ENCODE measurements at regions not wholly inside any gene's neighbourhood (a gene's known extent, or its start where the extent isn't known, plus 50 kb on each side); places are given as distances from the start of the nearest gene placed in this dataset.
"Not testable (repeated sequence)": the region's sequence is repeated elsewhere in the genome, so short reads cannot be mapped to it uniquely, and the experiment has no call there.

GRCh38 chr2:153420394-153420793 is 58.2 kb downstream of the RPRM start:
- Histone ChIP-seq H3K27me3 (ENCODE audit: insufficient read depth, low read length) (no peaks in the 10 kb centered on the region), H3K9ac (ENCODE audit: low read depth, low read length) (no peak overlapping the region), H3K36me3 (ENCODE audit: insufficient read depth, low read depth, low read length) (no peaks in the 10 kb centered on the region), H3K27ac (ENCODE audit: low read length) (no peak overlapping the region), H3K9me3 (ENCODE audit: insufficient read depth, low read depth, low read length) (no peaks in the 10 kb centered on the region), H3K4me3 (ENCODE audit: low read length) (no peak overlapping the region), H3K4me1 (ENCODE audit: insufficient read depth, low read length) (no peaks in the 10 kb centered on the region)

DNA sequence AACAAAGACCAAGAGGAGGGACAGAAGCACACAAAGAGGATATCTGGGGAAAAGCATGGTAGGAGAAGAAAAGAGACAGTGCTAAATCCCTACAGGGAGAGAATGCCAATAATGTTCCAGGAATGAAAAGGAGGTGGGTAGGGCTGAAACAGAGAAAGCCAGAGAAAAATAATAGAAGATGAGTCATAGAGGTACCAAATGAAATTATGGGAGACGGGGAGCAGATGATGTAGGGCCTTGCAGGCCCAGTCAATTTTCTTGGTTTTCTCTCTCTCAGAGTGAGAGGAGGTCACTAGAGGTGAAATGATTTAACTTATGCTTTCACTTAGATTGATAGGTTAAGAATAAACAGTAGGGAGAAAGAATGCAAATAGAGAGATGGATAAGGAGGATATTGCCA is 61.5 kb downstream of the RPRM start:
- H3K27me3 ChIP-seq (ENCODE audit: insufficient read depth, low read length) = no peaks in the 10 kb centered on the region
- no peak overlapping the region for H3K27ac ChIP-seq (ENCODE audit: low read length)
- no peaks in the 10 kb centered on the region for H3K4me1 ChIP-seq (ENCODE audit: insufficient read depth, low read length)
- H3K4me3 ChIP-seq (ENCODE audit: low read length) = no peak overlapping the region
- H3K36me3 ChIP-seq (ENCODE audit: insufficient read depth, low read depth, low read length) = no peaks in the 10 kb centered on the region
- no peaks in the 10 kb centered on the region for H3K9me3 ChIP-seq (ENCODE audit: insufficient read depth, low read depth, low read length)
- no peak overlapping the region for H3K9ac ChIP-seq (ENCODE audit: low read depth, low read length)

GRCh38 chr2:153416071-153416470 is 62.5 kb downstream of the RPRM start:
- no peak overlapping the region for H3K4me3 ChIP-seq (ENCODE audit: low read length)
- H3K4me1 ChIP-seq (ENCODE audit: insufficient read depth, low read length) = no peaks in the 10 kb centered on the region
- H3K9ac ChIP-seq (ENCODE audit: low read depth, low read length) = no peak overlapping the region
- H3K9me3 ChIP-seq (ENCODE audit: insufficient read depth, low read depth, low read length) = no peaks in the 10 kb centered on the region
- H3K36me3 ChIP-seq (ENCODE audit: insufficient read depth, low read depth, low read length) = no peaks in the 10 kb centered on the region
- no peaks in the 10 kb centered on the region for H3K27me3 ChIP-seq (ENCODE audit: insufficient read depth, low read length)
- H3K27ac ChIP-seq (ENCODE audit: low read length) = no peak overlapping the region

DNA sequence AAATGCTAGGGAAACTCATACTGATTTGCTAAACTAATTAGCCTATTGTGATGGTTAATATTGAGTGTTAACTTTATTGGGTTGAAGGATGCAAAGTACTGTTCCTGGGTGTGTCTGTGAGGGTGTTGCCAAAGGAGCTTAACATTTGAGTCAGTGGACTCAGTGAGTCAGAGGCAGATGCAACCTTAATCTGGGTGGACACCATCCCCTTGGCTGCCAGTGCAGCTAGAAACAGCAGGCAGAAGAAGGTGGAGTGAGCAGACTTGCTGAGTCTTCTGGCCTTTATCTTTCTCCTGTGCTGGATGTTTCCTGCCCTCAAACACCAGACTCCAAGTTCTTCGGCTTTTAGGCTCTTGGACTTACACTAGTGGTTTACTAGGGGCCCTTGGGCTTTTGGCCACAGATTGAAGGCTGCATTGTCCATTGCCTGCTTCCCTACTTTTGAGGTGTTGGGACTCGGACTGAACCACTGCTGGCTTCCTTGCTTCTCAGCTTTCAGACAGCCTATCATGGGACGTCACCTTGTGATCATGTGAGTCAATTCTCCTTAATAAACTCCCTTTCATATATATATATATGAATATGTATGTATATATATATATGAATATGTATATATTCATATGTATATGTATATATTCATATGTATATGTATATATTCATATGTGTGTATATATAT is 69.7 kb downstream of the RPRM start:
- no peaks in the 10 kb centered on the region for H3K27me3 ChIP-seq (ENCODE audit: insufficient read depth, low read length)
- no peaks in the 10 kb centered on the region for H3K36me3 ChIP-seq (ENCODE audit: insufficient read depth, low read depth, low read length)
- H3K4me1 ChIP-seq (ENCODE audit: insufficient read depth, low read length) = peaks cover 18% of the 10 kb centered on the region
- H3K9me3 ChIP-seq (ENCODE audit: insufficient read depth, low read depth, low read length) = no peaks in the 10 kb centered on the region
- H3K27ac ChIP-seq (ENCODE audit: low read length) = no peak overlapping the region
- no peak overlapping the region for H3K4me3 ChIP-seq (ENCODE audit: low read length)
- H3K9ac ChIP-seq (ENCODE audit: low read depth, low read length) = no peak overlapping the region

DNA sequence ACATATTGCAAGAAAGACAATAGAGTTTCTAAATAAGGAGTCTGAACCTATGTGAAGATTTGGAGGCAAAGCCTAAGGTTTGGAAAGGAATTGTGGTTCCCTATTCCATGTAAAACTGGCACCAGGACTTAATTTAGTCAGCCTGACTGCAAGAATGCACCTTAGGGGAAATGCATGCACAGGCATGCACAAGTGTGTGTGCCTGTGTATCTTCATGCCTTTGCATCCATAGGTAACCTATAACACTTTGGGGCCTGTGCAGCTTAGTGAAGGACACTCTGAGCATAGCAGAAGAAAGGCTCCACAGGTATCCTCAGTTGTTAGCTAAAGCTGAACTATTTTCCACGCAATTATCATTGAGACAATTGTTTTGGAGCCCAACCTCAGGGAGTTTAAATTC is 73.4 kb downstream of the RPRM start:
- Histone ChIP-seq H3K27ac (ENCODE audit: low read length) (no peak overlapping the region), H3K4me3 (ENCODE audit: low read length) (peak overlapping the region; percentile 73; the same call in 1 of the 2 replicates), H3K27me3 (ENCODE audit: insufficient read depth, low read length) (no peaks in the 10 kb centered on the region), H3K9ac (ENCODE audit: low read depth, low read length) (no peak overlapping the region), H3K4me1 (ENCODE audit: insufficient read depth, low read length) (peaks cover 18% of the 10 kb centered on the region), H3K36me3 (ENCODE audit: insufficient read depth, low read depth, low read length) (no peaks in the 10 kb centered on the region), H3K9me3 (ENCODE audit: insufficient read depth, low read depth, low read length) (no peaks in the 10 kb centered on the region)

DNA sequence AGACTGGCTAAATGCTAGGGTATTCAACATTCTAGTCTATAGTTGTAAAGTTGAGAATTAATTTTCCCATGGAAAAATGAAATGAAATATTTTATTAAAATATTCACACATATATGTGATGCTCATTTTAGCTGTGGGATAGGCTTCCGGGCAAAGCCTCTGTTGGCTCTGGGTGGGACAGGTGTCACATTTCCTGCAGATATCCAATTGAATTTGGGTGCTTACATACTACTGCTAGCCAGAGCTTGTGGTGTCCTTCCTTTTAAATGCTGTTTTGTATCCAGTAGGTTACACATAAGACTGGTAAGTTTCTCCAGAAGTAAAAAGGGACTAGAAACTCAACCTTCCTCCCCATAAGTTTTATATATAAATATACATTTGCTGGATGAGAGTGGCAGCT is 73.8 kb downstream of the RPRM start:
- H3K36me3 ChIP-seq (ENCODE audit: insufficient read depth, low read depth, low read length) = no peaks in the 10 kb centered on the region
- H3K27ac ChIP-seq (ENCODE audit: low read length) = no peak overlapping the region
- peaks cover 18% of the 10 kb centered on the region for H3K4me1 ChIP-seq (ENCODE audit: insufficient read depth, low read length)
- H3K27me3 ChIP-seq (ENCODE audit: insufficient read depth, low read length) = no peaks in the 10 kb centered on the region
- H3K9ac ChIP-seq (ENCODE audit: low read depth, low read length) = no peak overlapping the region
- no peaks in the 10 kb centered on the region for H3K9me3 ChIP-seq (ENCODE audit: insufficient read depth, low read depth, low read length)
- H3K4me3 ChIP-seq (ENCODE audit: low read length) = peak overlapping the region; percentile 73

DNA sequence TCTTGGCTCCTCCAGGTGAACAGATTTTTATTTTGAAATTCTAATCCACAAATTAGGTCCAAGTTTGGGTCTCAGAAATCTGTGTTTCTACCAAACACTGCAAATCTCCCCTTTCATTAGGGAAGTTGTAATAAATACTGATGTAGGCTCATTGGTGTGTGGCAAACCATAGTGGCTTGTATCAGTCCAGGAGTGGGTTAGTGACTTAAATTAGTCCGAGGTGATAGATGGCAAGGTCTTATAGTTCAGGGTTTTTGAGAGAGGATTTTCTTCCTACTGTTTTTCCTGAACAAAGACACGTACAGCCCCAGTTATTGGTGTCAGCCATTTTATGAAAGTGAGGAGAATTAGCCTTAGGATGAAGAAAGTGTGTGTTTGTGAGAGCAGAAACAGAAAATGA is 74.6 kb downstream of the RPRM start:
- Histone ChIP-seq H3K9ac (ENCODE audit: low read depth, low read length) (peak overlapping the region; percentile 78), H3K27ac (ENCODE audit: low read length) (no peak overlapping the region), H3K4me1 (ENCODE audit: insufficient read depth, low read length) (peaks cover 18% of the 10 kb centered on the region), H3K9me3 (ENCODE audit: insufficient read depth, low read depth, low read length) (no peaks in the 10 kb centered on the region), H3K27me3 (ENCODE audit: insufficient read depth, low read length) (no peaks in the 10 kb centered on the region), H3K4me3 (ENCODE audit: low read length) (peak overlapping the region; percentile 73), H3K36me3 (ENCODE audit: insufficient read depth, low read depth, low read length) (no peaks in the 10 kb centered on the region)

DNA sequence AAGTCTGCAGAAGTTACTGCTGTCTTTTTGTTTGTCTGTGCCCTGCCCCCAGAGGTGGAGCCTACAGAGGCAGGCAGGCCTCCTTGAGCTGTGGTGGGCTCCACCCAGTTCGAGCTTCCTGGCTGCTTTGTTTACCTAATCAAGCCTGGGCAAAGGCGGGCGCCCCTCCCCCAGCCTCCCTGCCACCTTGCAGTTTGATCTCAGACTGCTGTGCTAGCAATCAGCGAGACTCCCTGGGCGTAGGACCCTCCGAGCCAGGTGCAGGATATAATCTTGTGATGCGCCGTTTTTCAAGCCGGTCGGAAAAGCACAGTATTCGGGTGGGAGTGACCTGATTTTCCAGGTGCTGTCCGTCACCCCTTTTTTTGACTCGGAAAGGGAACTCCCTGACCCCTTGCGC is 75.2 kb downstream of the RPRM start:
- H3K27ac ChIP-seq (ENCODE audit: low read length); H3K36me3 ChIP-seq (ENCODE audit: insufficient read depth, low read depth, low read length); H3K27me3 ChIP-seq (ENCODE audit: insufficient read depth, low read length); H3K9me3 ChIP-seq (ENCODE audit: insufficient read depth, low read depth, low read length): not testable (repeated sequence)
- Histone ChIP-seq H3K9ac (ENCODE audit: low read depth, low read length) (peak overlapping the region; percentile 78; the same call in 1 of the 2 replicates), H3K4me1 (ENCODE audit: insufficient read depth, low read length) (peaks cover 14% of the 10 kb centered on the region), H3K4me3 (ENCODE audit: low read length) (peak overlapping the region; percentile 73)

- no peaks in the 10 kb centered on the region for H3K27me3 ChIP-seq (ENCODE audit: insufficient read depth, low read length)
- H3K9me3 ChIP-seq (ENCODE audit: insufficient read depth, low read depth, low read length) = no peaks in the 10 kb centered on the region
- H3K4me1 ChIP-seq (ENCODE audit: insufficient read depth, low read length) = no peaks in the 10 kb centered on the region
- no peak overlapping the region for H3K27ac ChIP-seq (ENCODE audit: low read length)
- no peaks in the 10 kb centered on the region for H3K36me3 ChIP-seq (ENCODE audit: insufficient read depth, low read depth, low read length)
- H3K4me3 ChIP-seq (ENCODE audit: low read length) = no peak overlapping the region
- H3K9ac ChIP-seq (ENCODE audit: low read depth, low read length) = no peak overlapping the region
These were observed 83.9 kb downstream of the RPRM start for GRCh38 chr2:153394686-153395085.

GRCh38 chr2:153394247-153394646 is 84.3 kb downstream of the RPRM start:
- Histone ChIP-seq H3K4me1 (ENCODE audit: insufficient read depth, low read length) (peaks cover 3% of the 10 kb centered on the region; the same call in 1 of the 2 replicates), H3K9me3 (ENCODE audit: insufficient read depth, low read depth, low read length) (no peaks in the 10 kb centered on the region), H3K27ac (ENCODE audit: low read length) (no peak overlapping the region), H3K4me3 (ENCODE audit: low read length) (no peak overlapping the region), H3K27me3 (ENCODE audit: insufficient read depth, low read length) (no peaks in the 10 kb centered on the region), H3K9ac (ENCODE audit: low read depth, low read length) (no peak overlapping the region), H3K36me3 (ENCODE audit: insufficient read depth, low read depth, low read length) (no peaks in the 10 kb centered on the region)

DNA sequence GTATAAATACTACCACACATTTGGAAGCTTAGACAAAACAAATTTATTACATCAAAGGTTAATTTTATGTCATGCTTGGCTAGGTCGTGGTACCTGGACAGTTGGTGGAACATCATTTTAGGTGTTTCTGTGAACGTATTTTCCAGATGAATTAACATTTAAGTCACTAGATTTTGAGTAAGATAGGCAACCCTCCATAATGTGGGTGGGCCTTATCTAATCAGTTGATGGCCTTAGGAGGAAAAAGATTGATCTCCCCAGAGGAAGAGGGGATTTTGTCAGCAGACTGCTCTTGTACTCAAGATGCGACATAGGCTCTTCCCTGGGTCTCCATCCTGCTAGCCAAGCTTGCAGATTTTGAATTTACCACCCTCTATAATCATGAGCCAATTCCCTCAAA is 85.0 kb downstream of the RPRM start:
- H3K27ac ChIP-seq (ENCODE audit: low read length) = no peak overlapping the region
- H3K4me1 ChIP-seq (ENCODE audit: insufficient read depth, low read length) = peaks cover 10% of the 10 kb centered on the region; the same call in 1 of the 2 replicates
- H3K27me3 ChIP-seq (ENCODE audit: insufficient read depth, low read length) = no peaks in the 10 kb centered on the region
- no peak overlapping the region for H3K4me3 ChIP-seq (ENCODE audit: low read length)
- H3K9me3 ChIP-seq (ENCODE audit: insufficient read depth, low read depth, low read length) = no peaks in the 10 kb centered on the region
- H3K36me3 ChIP-seq (ENCODE audit: insufficient read depth, low read depth, low read length) = no peaks in the 10 kb centered on the region
- no peak overlapping the region for H3K9ac ChIP-seq (ENCODE audit: low read depth, low read length)

- Histone ChIP-seq H3K27ac (ENCODE audit: low read length) (no peak overlapping the region), H3K27me3 (ENCODE audit: insufficient read depth, low read length) (no peaks in the 10 kb centered on the region), H3K9ac (ENCODE audit: low read depth, low read length) (no peak overlapping the region), H3K36me3 (ENCODE audit: insufficient read depth, low read depth, low read length) (no peaks in the 10 kb centered on the region), H3K4me3 (ENCODE audit: low read length) (no peak overlapping the region), H3K9me3 (ENCODE audit: insufficient read depth, low read depth, low read length) (no peaks in the 10 kb centered on the region), H3K4me1 (ENCODE audit: insufficient read depth, low read length) (peaks cover 16% of the 10 kb centered on the region; the same call in 1 of the 2 replicates)
These were observed 87.4 kb downstream of the RPRM start for GRCh38 chr2:153391131-153391530.
